H1 (cell line): ENCODE measurements at regions not wholly inside any gene's neighbourhood (a gene's known extent, or its start where the extent isn't known, plus 50 kb on each side); places are given as distances from the start of the nearest gene placed in this dataset.

ENCODE experiments used
- CTCF ChIA-PET: fragments of 300-600 bp; sonication (Branson Sonifier 250); formaldehyde crosslinking; loops from one replicate; lab custom pipeline; 2021; ENCODE audit not compliant: partially characterized antibody; lab: Charles Lee
- POLR2A ChIA-PET: fragments of 300-600 bp; sonication (Branson Sonifier 250); formaldehyde crosslinking; loops from one replicate; lab custom pipeline; 2021; ENCODE audit warnings: inconsistent platforms; ENCODE audit not compliant: partially characterized antibody; lab: Charles Lee
- DNase-seq, 2 experiments: peaks; one replicate each; pipeline versions ENCODE4 v3.0.0 to v3.0.0-alpha.2; 2010 to 2022; ENCODE audit warnings: low spot score in 2 of 2, low read depth in 1 of 2, mixed read lengths in 1 of 2
- FAIRE-seq: peaks from 2 replicates; lab custom pipeline; 2011; peaks lifted over from hg19 to GRCh38; lab: Jason Lieb, UNC
- H2AFZ ChIP-seq: 2 replicates; pipeline ENCODE4 v1.8.1; 2012; ENCODE audit warnings: low read length, inconsistent platforms
- H2AK5ac ChIP-seq: 2 replicates; pipeline ENCODE4 v1.6.1; 2013; ENCODE audit warnings: low read depth, low read length
- H2BK120ac ChIP-seq: replicated peaks from 2 replicates; pipeline ENCODE3; 2013; ENCODE audit warnings: low read depth, low read length, inconsistent platforms
- H2BK12ac ChIP-seq: 2 replicates; pipeline ENCODE4 v1.6.1; 2013; ENCODE audit warnings: low read depth, low read length
- H2BK15ac ChIP-seq: 2 replicates; pipeline ENCODE4 v1.6.1; 2013; ENCODE audit warnings: low read length
- H2BK20ac ChIP-seq: 2 replicates; pipeline ENCODE4 v1.6.1; 2013; ENCODE audit warnings: low read length
- H2BK5ac ChIP-seq: 2 replicates; pipeline ENCODE4 v1.6.1; 2013; ENCODE audit warnings: low read depth, low read length
- H3K14ac ChIP-seq: 2 replicates; pipeline ENCODE4 v1.6.1; 2013; ENCODE audit warnings: inconsistent platforms; ENCODE audit not compliant: insufficient read length
- H3K18ac ChIP-seq: 2 replicates; pipeline ENCODE4 v1.6.1; 2013; ENCODE audit warnings: low read length; ENCODE audit errors: extremely low read depth
- H3K23ac ChIP-seq: 2 replicates; pipeline ENCODE4 v1.6.1; 2013; ENCODE audit warnings: inconsistent platforms; ENCODE audit not compliant: insufficient read length
- H3K23me2 ChIP-seq: 2 replicates; pipeline ENCODE4 v1.6.1; 2013; ENCODE audit warnings: low read depth, low read length
- H3K27ac ChIP-seq: 2 replicates; pipeline ENCODE4 v1.6.1; 2011; ENCODE audit warnings: low read depth, low read length, inconsistent platforms
- H3K27me3 ChIP-seq, 4 experiments: replicated peaks in 1 of 4; 1 replicate in 1 of 4; 2 replicates in 3 of 4; pipeline versions ENCODE4 v1.6.1 to v1.8.1; 2011 to 2013; ENCODE audit warnings: low read length in 3 of 4, mild to moderate bottlenecking in 3 of 4, inconsistent platforms in 2 of 4, mixed read lengths in 2 of 4, moderate library complexity in 1 of 4; ENCODE audit not compliant: control insufficient read depth in 3 of 4, insufficient read depth in 3 of 4; ENCODE audit errors: extremely low read depth in 1 of 4
- H3K36me3 ChIP-seq, 4 experiments: 2 replicates each; pipeline versions ENCODE4 v1.6.1 to v1.8.1; 2011 to 2013; ENCODE audit warnings: mild to moderate bottlenecking in 4 of 4, low read length in 3 of 4, moderate library complexity in 2 of 4, control low read depth in 1 of 4, inconsistent platforms in 1 of 4; ENCODE audit not compliant: insufficient read depth in 4 of 4, control insufficient read depth in 2 of 4
- H3K4ac ChIP-seq: replicated peaks from 2 replicates; pipeline ENCODE3; 2013; ENCODE audit warnings: low read length, low read depth, mixed read lengths, inconsistent platforms; ENCODE audit not compliant: insufficient read length
- H3K4me1 ChIP-seq, 4 experiments: replicated peaks in 1 of 4; 1 replicate in 1 of 4; 2 replicates in 3 of 4; pipeline versions ENCODE4 v1.6.1 to v1.8.1; 2011 to 2013; ENCODE audit warnings: low read length in 3 of 4, inconsistent platforms in 2 of 4, mixed read lengths in 1 of 4; ENCODE audit not compliant: insufficient read depth in 4 of 4, control insufficient read depth in 3 of 4
- H3K4me2 ChIP-seq, 2 experiments: 2 replicates each; pipeline versions ENCODE4 v1.6.1 to v1.8.1; 2011 to 2013; ENCODE audit warnings: low read depth in 2 of 2, low read length in 2 of 2, control low read depth in 1 of 2, inconsistent platforms in 1 of 2, mild to moderate bottlenecking in 1 of 2; ENCODE audit not compliant: insufficient read depth in 1 of 2
- H3K4me3 ChIP-seq, 4 experiments: fragments of 200-600, 300-600 bp in 1 of 4; sonication (generic), shearing (Covaris generic), sonication (Bioruptor Twin) in 1 of 4; 2 replicates each; pipeline versions ENCODE4 v1.5.1 to v1.8.1; 2011 to 2016; ENCODE audit warnings: low read length in 4 of 4, low read depth in 3 of 4, control low read depth in 2 of 4, inconsistent platforms in 2 of 4, mild to moderate bottlenecking in 2 of 4, mixed read lengths in 1 of 4, moderate library complexity in 1 of 4; ENCODE audit not compliant: insufficient read depth in 2 of 4; ENCODE audit errors: extremely low read depth in 1 of 4
- H3K56ac ChIP-seq: replicated peaks from 2 replicates; pipeline ENCODE3; 2013; ENCODE audit warnings: low read depth, mild to moderate bottlenecking, mixed read lengths, low read length, inconsistent platforms; ENCODE audit not compliant: insufficient read length
- H3K79me1 ChIP-seq: 2 replicates; pipeline ENCODE4 v1.6.1; 2013; ENCODE audit warnings: low read depth, low read length, control low read depth
- H3K79me2 ChIP-seq, 2 experiments: 2 replicates each; pipeline versions ENCODE4 v1.6.1 to v1.8.1; 2012 to 2013; ENCODE audit warnings: low read length in 2 of 2, mild to moderate bottlenecking in 2 of 2, inconsistent platforms in 1 of 2; ENCODE audit not compliant: insufficient read depth in 2 of 2, control insufficient read depth in 1 of 2
- H3K9ac ChIP-seq, 4 experiments: replicated peaks in 1 of 4; 1 replicate in 1 of 4; 2 replicates in 3 of 4; pipeline versions ENCODE4 v1.6.1 to v1.8.1; 2011 to 2013; ENCODE audit warnings: low read depth in 3 of 4, low read length in 3 of 4, control low read depth in 2 of 4, mild to moderate bottlenecking in 2 of 4, moderate library complexity in 2 of 4, inconsistent platforms in 1 of 4; ENCODE audit errors: extremely low read depth in 1 of 4
- H3K9me3 ChIP-seq, 2 experiments: 2 replicates each; pipeline versions ENCODE4 v1.6.1 to v1.8.1; 2012 to 2013; ENCODE audit warnings: mild to moderate bottlenecking in 2 of 2, moderate library complexity in 2 of 2, control low read depth in 1 of 2, inconsistent platforms in 1 of 2, low read depth in 1 of 2, low read length in 1 of 2, mixed read lengths in 1 of 2; ENCODE audit not compliant: insufficient read depth in 2 of 2
- H4K20me1 ChIP-seq, 2 experiments: replicated peaks in 1 of 2; 2 replicates each; pipeline versions ENCODE3 to v1.8.1; 2011 to 2013; ENCODE audit warnings: inconsistent platforms in 2 of 2, low read length in 2 of 2, mild to moderate bottlenecking in 1 of 2; ENCODE audit not compliant: insufficient read depth in 2 of 2, control insufficient read depth in 1 of 2
- H4K5ac ChIP-seq: 2 replicates; pipeline ENCODE4 v1.6.1; 2013; ENCODE audit warnings: low read length, low read depth, mixed read lengths, inconsistent platforms; ENCODE audit not compliant: insufficient read length
- H4K8ac ChIP-seq: 2 replicates; pipeline ENCODE4 v1.8.0; 2013; ENCODE audit warnings: mild to moderate bottlenecking, moderate library complexity, low read length, inconsistent platforms; ENCODE audit not compliant: insufficient read depth; ENCODE audit errors: extremely low read depth
- H4K91ac ChIP-seq: replicated peaks from 2 replicates; pipeline ENCODE3; 2013; ENCODE audit warnings: low read length, mixed read lengths, inconsistent platforms; ENCODE audit not compliant: insufficient read length
- ASH2L ChIP-seq: fragments of 200-600, 300-600 bp; sonication (generic); IDR thresholded peaks from one replicate; pipeline ENCODE4 v1.7.1; 2017; ENCODE audit warnings: low read length
- ATF2 ChIP-seq: IDR thresholded peaks from 2 replicates; pipeline ENCODE4 v1.6.1; 2012; ENCODE audit warnings: low read length, inconsistent platforms
- BCL11A ChIP-seq, 2 experiments: IDR thresholded peaks; one replicate each; pipeline ENCODE4 v1.6.1; 2011; ENCODE audit warnings: low read depth in 2 of 2, low read length in 2 of 2, mild to moderate bottlenecking in 2 of 2
- BRCA1 ChIP-seq: IDR thresholded peaks from 2 replicates; pipeline ENCODE4 v1.6.1; 2012; ENCODE audit warnings: low read depth, low read length, improper control_type of control experiment
- CBX8 ChIP-seq: fragments of 300-800, 300-1000 bp; sonication (generic); IDR thresholded peaks from 2 replicates; pipeline ENCODE4 v1.7.1; 2016; ENCODE audit warnings: low read depth, low read length, borderline replicate concordance
- CREB1 ChIP-seq: IDR thresholded peaks from 2 replicates; pipeline ENCODE4 v1.6.1; 2012; ENCODE audit warnings: inconsistent platforms
- EP300 ChIP-seq, 2 experiments: IDR thresholded peaks; 1 replicate in 1 of 2; 2 replicates in 1 of 2; pipeline ENCODE4 v1.6.1; 2011 to 2012; ENCODE audit warnings: low read depth in 2 of 2, low read length in 2 of 2, mild to moderate bottlenecking in 2 of 2, borderline replicate concordance in 1 of 2, inconsistent platforms in 1 of 2, moderate library complexity in 1 of 2
- KDM5A ChIP-seq: fragments of 200-600 bp; IDR thresholded peaks from 2 replicates; pipeline ENCODE4 v1.7.1; 2012; ENCODE audit warnings: mild to moderate bottlenecking, low read length, inconsistent platforms, mixed read lengths
- POLR2A ChIP-seq, 2 experiments: IDR thresholded peaks; 1 replicate in 1 of 2; 2 replicates in 1 of 2; pipeline ENCODE4 v1.6.1; 2011; ENCODE audit warnings: low read depth in 2 of 2, low read length in 2 of 2, mild to moderate bottlenecking in 2 of 2; ENCODE audit errors: control extremely low read depth in 1 of 2
- SIN3A ChIP-seq, 2 experiments: IDR thresholded peaks in 1 of 2; conservative IDR thresholded peaks in 1 of 2; 2 replicates each; pipeline ENCODE4 v1.6.1; 2011 to 2012; ENCODE audit warnings: low read length in 2 of 2, improper control_type of control experiment in 1 of 2, low read depth in 1 of 2, mild to moderate bottlenecking in 1 of 2
- SIRT6 ChIP-seq: IDR thresholded peaks from one replicate; pipeline ENCODE4 v1.7.1; 2012; ENCODE audit warnings: low read length, inconsistent platforms
- SP2 ChIP-seq: IDR thresholded peaks from 2 replicates; pipeline ENCODE4 v1.6.1; 2012; ENCODE audit warnings: mild to moderate bottlenecking, low read length, inconsistent platforms
- TEAD4 ChIP-seq: IDR thresholded peaks from 2 replicates; pipeline ENCODE4 v1.6.1; 2012; ENCODE audit warnings: low read depth, low read length, inconsistent platforms, mixed read lengths
- YY1 ChIP-seq: IDR thresholded peaks from 2 replicates; pipeline ENCODE4 v1.6.1; 2011; ENCODE audit warnings: low read depth, mild to moderate bottlenecking, low read length
- WGBS, 2 experiments: shearing (Covaris generic) in 1 of 2; methylation state at CpG; one replicate each; pipeline versions ENCODE4 v1.1.6 to v1.1.7; 2013 to 2015; ENCODE audit warnings: low lambda C conversion rate in 2 of 2, mixed read lengths in 2 of 2, inconsistent platforms in 1 of 2, low coverage in 1 of 2, missing lambda C conversion rate in 1 of 2; ENCODE audit not compliant: insufficient replicate concordance in 2 of 2, insufficient coverage in 1 of 2, insufficient read length in 1 of 2; ENCODE audit errors: extremely low coverage in 1 of 2, missing lambda C conversion rate in 1 of 2; 5-methylcytosine and 5-hydroxymethylcytosine counted together

- Histone ChIP-seq H4K91ac (no peak overlapping the region), H2BK5ac (no peak overlapping the region), H2BK15ac (no peak overlapping the region), H2BK20ac (no peak overlapping the region), H3K4me3 (no peak overlapping the region), H3K79me1 (no peaks in the 10 kb centered on the region), H3K14ac (no peak overlapping the region), H3K27ac (no peak overlapping the region), H4K20me1 (no peaks in the 10 kb centered on the region), H2BK120ac (no peak overlapping the region), H3K79me2 (no peaks in the 10 kb centered on the region), H3K36me3 (no peaks in the 10 kb centered on the region), H3K4ac (no peak overlapping the region), H2AFZ (no peak overlapping the region), H3K27me3 (peaks cover 0 to under 1% (median 0%) of the 10 kb centered on the region in 4 experiments; a peak in 1 of 7 replicates), H4K5ac (no peak overlapping the region), H4K8ac (no peak overlapping the region), H3K4me2 (no peak overlapping the region), H2BK12ac (no peak overlapping the region), H3K56ac (no peak overlapping the region), H3K23ac (no peak overlapping the region), H3K4me1 (no peaks in the 10 kb centered on the region), H3K9ac (no peak overlapping the region), H2AK5ac (no peak overlapping the region), H3K18ac (no peak overlapping the region), H3K9me3 (no peaks in the 10 kb centered on the region), H3K23me2 (no peaks in the 10 kb centered on the region)
- ChIA-PET POLR2A (no interaction called here), CTCF (no interaction called here)
- DNase-seq (no peak), FAIRE-seq (no peak)
- 81% methylated on average over 6 of the region's 6 CpGs; no CpG with 5 or more reads in 1 of the 2 experiments for WGBS, 2 experiments
- TF ChIP-seq EP300 (IDR thresholded peaks at IDR 0.05; ENCODE audit: borderline replicate concordance in 1 of 2, low read depth in 2 of 2, low read length in 2 of 2) = no peak
- no peak for TF ChIP-seq BRCA1
- no peak for TF ChIP-seq KDM5A
- TF ChIP-seq POLR2A (IDR thresholded peaks at IDR 0.05; ENCODE audit: control extremely low read depth in 1 of 2, low read depth in 2 of 2, low read length in 2 of 2) = no peak
- TF ChIP-seq CREB1 = no peak
- TF ChIP-seq ATF2 = no peak
- no peak for TF ChIP-seq CBX8
- no peak for TF ChIP-seq ASH2L
- TF ChIP-seq BCL11A (IDR thresholded peaks at IDR 0.05; ENCODE audit: low read depth in 2 of 2, low read length in 2 of 2) = no peak
- no peak for TF ChIP-seq TEAD4
- no peak for TF ChIP-seq SP2
- TF ChIP-seq SIN3A (conservative IDR thresholded peaks at IDR 0.05 in 1 of 2, IDR thresholded peaks at IDR 0.05 in 1 of 2; ENCODE audit: low read depth in 1 of 2, low read length in 2 of 2) = no peak
- no peak for TF ChIP-seq YY1
- no peak for TF ChIP-seq SIRT6
Measured at GRCh38 chr4:181083757-181084361, 1159.3 kb upstream of the TENM3 start.
